Central memory CD8-positive, alpha-beta T cell (primary cell): ENCODE measurements at regions not wholly inside any gene's neighbourhood (a gene's known extent, or its start where the extent isn't known, plus 50 kb on each side); places are given as distances from the start of the nearest gene placed in this dataset.
"Not testable (repeated sequence)": the region's sequence is repeated elsewhere in the genome, so short reads cannot be mapped to it uniquely, and the experiment has no call there.

ENCODE experiments used
- ATAC-seq: fragments of 150-1000 bp; cut with Tn5 transposase; replicated peaks from 2 replicates; pipeline ENCODE4 v1.10.0; 2022; ENCODE audit warnings: mild to moderate bottlenecking, moderate FRiP score, moderate number of reproducible peaks; ENCODE audit not compliant: poor library complexity, severe bottlenecking; ENCODE audit errors: extremely low read depth
- DNase-seq, 2 donors: peaks; one replicate each; pipeline ENCODE4 v3.0.0; 2021; ENCODE audit warnings: low spot score in 2 of 2
- H3K27ac Mint-ChIP-seq: one replicate; pipeline ENCODE4 v1.8.0; 2022; ENCODE audit warnings: low read depth, mild to moderate bottlenecking, moderate library complexity, mixed read lengths
- H3K27me3 Mint-ChIP-seq: one replicate; pipeline ENCODE4 v1.8.0; 2022; ENCODE audit warnings: mixed read lengths
- H3K36me3 Mint-ChIP-seq: one replicate; pipeline ENCODE4 v1.8.0; 2022; ENCODE audit warnings: mild to moderate bottlenecking, moderate library complexity, mixed read lengths; ENCODE audit not compliant: insufficient read depth
- H3K4me1 Mint-ChIP-seq: one replicate; pipeline ENCODE4 v1.8.0; 2022; ENCODE audit warnings: mixed read lengths
- H3K4me3 Mint-ChIP-seq: one replicate; pipeline ENCODE4 v1.8.0; 2022; ENCODE audit warnings: mild to moderate bottlenecking, moderate library complexity, mixed read lengths
- H3K9me3 Mint-ChIP-seq: one replicate; pipeline ENCODE4 v1.8.0; 2022; ENCODE audit warnings: mixed read lengths

DNA sequence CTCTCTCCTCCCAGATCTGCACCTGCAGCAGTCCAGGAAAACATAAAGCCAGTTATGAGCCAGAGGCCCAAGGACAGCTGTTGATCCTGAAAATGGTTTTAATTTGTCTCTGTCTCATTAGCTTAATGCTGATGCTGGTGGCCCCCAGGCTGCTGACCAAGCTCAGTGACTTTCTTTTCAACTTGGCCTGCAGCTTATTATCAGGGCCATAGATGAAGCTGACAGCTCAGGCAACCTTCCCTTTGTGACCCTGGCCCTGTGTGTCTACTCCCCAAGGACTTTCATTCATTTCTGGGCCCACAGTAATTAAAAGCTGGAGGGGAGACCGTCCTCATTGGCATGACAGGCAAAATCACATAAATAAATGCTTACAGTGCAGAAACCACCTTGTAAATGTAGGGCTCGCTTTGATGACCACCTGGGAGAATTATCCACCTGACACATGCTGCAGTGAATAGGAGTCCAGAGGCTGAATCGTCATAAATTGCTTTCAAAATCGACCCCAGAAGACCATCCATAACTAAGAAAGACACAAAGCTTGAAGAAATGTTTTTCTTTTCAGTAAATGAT is 138.5 kb downstream of the NPY start:
- Mint-ChIP-seq H3K27me3 (no peaks in the 10 kb centered on the region), H3K9me3 (no peaks in the 10 kb centered on the region), H3K27ac (no peak overlapping the region), H3K36me3 (no peaks in the 10 kb centered on the region), H3K4me1 (no peaks in the 10 kb centered on the region), H3K4me3 (no peak overlapping the region)
- DNase-seq (no peak), ATAC-seq (no peak)

GRCh38 chr7:24425664-24426063 is 141.7 kb downstream of the NPY start:
- ATAC-seq: no peak
- Mint-ChIP-seq H3K27ac (no peak overlapping the region), H3K4me3 (no peak overlapping the region), H3K27me3 (no peaks in the 10 kb centered on the region), H3K36me3 (no peaks in the 10 kb centered on the region), H3K9me3 (no peaks in the 10 kb centered on the region), H3K4me1 (no peaks in the 10 kb centered on the region)
- no peak for DNase-seq

GRCh38 chr7:24427048-24427447 is 143.1 kb downstream of the NPY start:
- no peak overlapping the region for H3K4me3 Mint-ChIP-seq
- H3K9me3 Mint-ChIP-seq: no peaks in the 10 kb centered on the region
- no peaks in the 10 kb centered on the region for H3K4me1 Mint-ChIP-seq
- H3K27ac Mint-ChIP-seq: no peak overlapping the region
- no peaks in the 10 kb centered on the region for H3K27me3 Mint-ChIP-seq
- DNase-seq: no peak
- no peak for ATAC-seq
- no peaks in the 10 kb centered on the region for H3K36me3 Mint-ChIP-seq

DNA sequence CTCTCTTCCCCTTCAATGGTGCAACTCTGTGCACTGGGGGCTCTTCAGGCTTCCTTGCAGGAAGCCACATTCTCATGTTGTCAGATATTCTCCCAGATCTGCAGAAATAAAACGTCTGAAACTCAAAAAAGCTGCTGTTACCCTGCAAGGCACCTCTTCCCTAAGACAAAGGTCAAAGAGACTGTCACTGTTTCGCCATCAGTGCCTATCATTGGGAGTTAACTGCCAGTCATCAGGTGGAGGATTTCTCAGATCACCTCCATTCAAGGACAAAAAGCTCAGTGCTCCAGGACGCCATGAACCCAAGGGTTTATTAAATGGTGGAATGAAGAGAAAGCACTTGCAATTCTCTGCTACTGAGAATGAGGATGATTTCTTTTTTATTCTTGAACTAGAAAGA is 144.6 kb upstream of the PALS2 start:
- ATAC-seq (no peak), DNase-seq (no peak)
- Mint-ChIP-seq H3K27me3 (no peaks in the 10 kb centered on the region), H3K4me1 (no peaks in the 10 kb centered on the region), H3K27ac (no peak overlapping the region), H3K9me3 (no peaks in the 10 kb centered on the region), H3K4me3 (no peak overlapping the region), H3K36me3 (no peaks in the 10 kb centered on the region)

- H3K4me3 Mint-ChIP-seq: no peak overlapping the region
- H3K9me3 Mint-ChIP-seq: no peaks in the 10 kb centered on the region
These were observed 140.6 kb upstream of the PALS2 start for GRCh38 chr7:24432677-24433076.

DNA sequence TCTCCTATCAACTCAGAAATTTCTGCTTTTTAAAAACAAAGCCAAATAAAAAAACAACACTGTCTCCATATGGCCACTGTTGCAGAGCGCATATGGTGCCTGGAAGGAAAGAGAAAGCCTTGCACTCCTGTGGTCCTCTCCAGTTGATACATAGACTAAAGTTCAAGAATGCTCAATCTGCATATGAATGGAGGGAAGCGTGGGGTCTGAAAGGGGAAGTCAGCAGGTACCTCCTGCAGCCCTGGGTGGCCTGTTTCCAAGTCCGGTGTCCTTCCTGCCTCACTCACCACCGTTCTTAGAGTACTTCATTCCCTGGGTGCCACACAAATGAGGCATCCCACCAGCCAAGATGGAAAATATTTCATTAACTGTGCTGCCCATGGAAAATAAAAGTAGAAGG is 138.3 kb upstream of the PALS2 start:
- Mint-ChIP-seq H3K36me3 (no peaks in the 10 kb centered on the region), H3K4me3 (no peak overlapping the region), H3K4me1 (peaks cover 4% of the 10 kb centered on the region), H3K27me3 (no peaks in the 10 kb centered on the region), H3K27ac (no peak overlapping the region), H3K9me3 (no peaks in the 10 kb centered on the region)
- DNase-seq: no peak
- no peak for ATAC-seq

More at GRCh38 chr7:24432677-24433076, 140.6 kb upstream of the PALS2 start:
- Mint-ChIP-seq H3K36me3 (no peaks in the 10 kb centered on the region), H3K27me3 (no peaks in the 10 kb centered on the region), H3K4me1 (peaks cover 4% of the 10 kb centered on the region), H3K27ac (no peak overlapping the region)
- ATAC-seq (no peak), DNase-seq (no peak)

- no peak for ATAC-seq
- H3K36me3 Mint-ChIP-seq: no peaks in the 10 kb centered on the region
- no peaks in the 10 kb centered on the region for H3K27me3 Mint-ChIP-seq
- no peak for DNase-seq
- H3K9me3 Mint-ChIP-seq: no peaks in the 10 kb centered on the region
- no peak overlapping the region for H3K4me3 Mint-ChIP-seq
- H3K27ac Mint-ChIP-seq: no peak overlapping the region
- H3K4me1 Mint-ChIP-seq: peaks cover 10% of the 10 kb centered on the region
These were observed 136.9 kb upstream of the PALS2 start for GRCh38 chr7:24436131-24436920.

DNA sequence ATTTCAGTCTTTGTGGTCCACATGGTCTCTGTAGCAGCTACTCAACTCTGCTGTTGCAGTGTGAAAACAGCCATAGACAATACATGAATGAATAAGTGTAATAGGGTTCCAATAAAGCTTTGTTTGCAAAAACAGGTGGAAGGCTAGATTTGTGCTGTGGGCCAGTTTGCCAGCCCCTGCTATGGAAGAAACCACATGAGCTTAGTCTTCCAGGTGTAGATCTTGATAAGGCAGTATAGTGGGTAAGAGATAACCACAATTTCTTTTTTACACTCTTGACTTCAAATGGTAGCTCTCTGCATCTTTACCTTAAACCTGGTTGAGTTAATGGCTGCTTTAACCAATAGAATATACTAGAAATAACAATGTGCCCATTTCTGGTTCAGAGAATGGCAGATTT is 135.0 kb upstream of the PALS2 start:
- Mint-ChIP-seq H3K9me3 (no peaks in the 10 kb centered on the region), H3K27me3 (no peaks in the 10 kb centered on the region), H3K27ac (no peak overlapping the region), H3K4me1 (peaks cover 25% of the 10 kb centered on the region), H3K4me3 (no peak overlapping the region), H3K36me3 (peaks cover 3% of the 10 kb centered on the region)
- DNase-seq (no peak), ATAC-seq (no peak)

GRCh38 chr7:24439104-24439503 is 134.1 kb upstream of the PALS2 start:
- H3K4me3 Mint-ChIP-seq, H3K27ac Mint-ChIP-seq, H3K36me3 Mint-ChIP-seq, H3K9me3 Mint-ChIP-seq, DNase-seq, H3K27me3 Mint-ChIP-seq, ATAC-seq: not testable (repeated sequence)
- H3K4me1 Mint-ChIP-seq: peaks cover 29% of the 10 kb centered on the region

DNA sequence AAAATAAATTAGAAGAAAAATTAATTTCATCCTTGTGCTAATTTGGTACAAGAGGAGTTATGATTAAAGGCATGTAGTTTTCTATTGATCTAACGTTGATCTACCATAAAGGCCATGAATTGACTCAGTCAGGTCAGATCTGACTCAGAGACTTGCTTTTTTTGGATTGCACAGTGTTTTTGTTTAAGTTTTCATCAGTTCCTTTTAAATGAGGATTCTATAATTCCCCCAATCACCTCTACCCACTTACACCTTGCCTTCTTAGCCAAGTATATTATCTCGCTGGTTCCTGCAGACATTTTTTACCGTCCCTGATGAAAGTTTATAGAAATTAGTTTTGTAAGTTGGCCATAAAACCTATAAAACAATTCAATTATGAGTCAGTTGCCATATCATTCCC is 132.4 kb upstream of the PALS2 start:
- no peak for ATAC-seq
- no peak for DNase-seq
- Mint-ChIP-seq H3K4me3 (peak overlapping the region; percentile 72), H3K4me1 (peaks cover 29% of the 10 kb centered on the region), H3K36me3 (peaks cover 3% of the 10 kb centered on the region), H3K27me3 (no peaks in the 10 kb centered on the region), H3K27ac (peak overlapping the region; percentile 84), H3K9me3 (no peaks in the 10 kb centered on the region)

GRCh38 chr7:24441314-24442027 is 131.8 kb upstream of the PALS2 start:
- ATAC-seq: peak; percentile 75
- Mint-ChIP-seq H3K4me3 (peak overlapping the region; percentile 72), H3K27ac (peak overlapping the region; percentile 84), H3K36me3 (peaks cover 3% of the 10 kb centered on the region), H3K9me3 (no peaks in the 10 kb centered on the region), H3K4me1 (peaks cover 29% of the 10 kb centered on the region), H3K27me3 (no peaks in the 10 kb centered on the region)
- no peak for DNase-seq

GRCh38 chr7:24442170-24442777 is 131.0 kb upstream of the PALS2 start:
- Mint-ChIP-seq H3K4me1 (peaks cover 28% of the 10 kb centered on the region), H3K36me3 (peaks cover 3% of the 10 kb centered on the region), H3K27me3 (no peaks in the 10 kb centered on the region), H3K9me3 (no peaks in the 10 kb centered on the region), H3K27ac (peak overlapping the region; percentile 84), H3K4me3 (peak overlapping the region; percentile 72)
- DNase-seq (no peak), ATAC-seq (peak; percentile 57)
